WTC11 (cell line): ENCODE measurements at regions not wholly inside any gene's neighbourhood (a gene's known extent, or its start where the extent isn't known, plus 50 kb on each side); places are given as distances from the start of the nearest gene placed in this dataset.

Experiments
- ATAC-seq: fragments of 200-7000 bp; cut with Tn5 transposase; 2 replicates; pipeline ENCODE4 v1.10.0; 2021; ENCODE audit warnings: mild to moderate bottlenecking, moderate library complexity
- CTCF ChIA-PET: fragments of 300-600 bp; sonication (Branson Sonifier 250); formaldehyde crosslinking; loops from one replicate; lab custom pipeline; 2021; ENCODE audit warnings: antibody characterized with exemption; lab: Charles Lee
- POLR2A ChIA-PET: fragments of 350-600 bp; sonication (Branson Sonifier 250); formaldehyde crosslinking; loops from one replicate; lab custom pipeline; 2021; ENCODE audit warnings: antibody characterized with exemption; lab: Charles Lee
- DNase-seq: peaks from one replicate; pipeline ENCODE4 v3.0.0; 2021; ENCODE audit warnings: low spot score
- H3K27ac Mint-ChIP-seq: 2 replicates; pipeline ENCODE4 v1.8.0; 2021; ENCODE audit warnings: mixed read lengths
- H3K27me3 Mint-ChIP-seq: 2 replicates; pipeline ENCODE4 v1.8.0; 2021; ENCODE audit warnings: low read depth, mild to moderate bottlenecking, moderate library complexity, mixed read lengths
- H3K36me3 Mint-ChIP-seq: 2 replicates; pipeline ENCODE4 v1.8.0; 2021; ENCODE audit warnings: mixed read lengths
- H3K4me1 Mint-ChIP-seq: 2 replicates; pipeline ENCODE4 v1.8.0; 2022; ENCODE audit warnings: mixed read lengths
- H3K4me3 Mint-ChIP-seq: 2 replicates; pipeline ENCODE4 v1.8.0; 2021; ENCODE audit warnings: mild to moderate bottlenecking, moderate library complexity, mixed read lengths
- H3K9me3 Mint-ChIP-seq: 2 replicates; pipeline ENCODE4 v1.8.0; 2021; ENCODE audit warnings: mixed read lengths
- AFF4 ChIP-seq: sonication (generic); formaldehyde crosslinking; IDR thresholded peaks from 2 replicates; pipeline ENCODE4 v1.8.1; 2023; ENCODE audit warnings: mild to moderate bottlenecking, missing genetic modification reagents, borderline replicate concordance
- E2F5 ChIP-seq: sonication (generic); formaldehyde crosslinking; IDR thresholded peaks from 2 replicates; pipeline ENCODE4 v1.8.1; 2022; ENCODE audit warnings: mild to moderate bottlenecking, moderate library complexity, missing genetic modification reagents
- EMX1 ChIP-seq: fragments of 250-450 bp; sonication (Bioruptor Pico); IDR thresholded peaks from 2 replicates; pipeline ENCODE4 v1.8.0; 2021; ENCODE audit warnings: mild to moderate bottlenecking
- FOXP1 ChIP-seq: sonication (generic); formaldehyde crosslinking; IDR thresholded peaks from 2 replicates; pipeline ENCODE4 v1.8.0; 2022; ENCODE audit warnings: missing genetic modification reagents, mild to moderate bottlenecking, moderate library complexity, borderline replicate concordance
- IRF2 ChIP-seq: sonication (generic); formaldehyde crosslinking; IDR thresholded peaks from 2 replicates; pipeline ENCODE4 v1.8.0; 2022; ENCODE audit warnings: low read depth, missing genetic modification reagents, borderline replicate concordance
- NFE2L1 ChIP-seq: sonication (generic); formaldehyde crosslinking; IDR thresholded peaks from 2 replicates; pipeline ENCODE4 v1.8.1; 2023; ENCODE audit warnings: missing genetic modification reagents
- NR1H2 ChIP-seq: sonication (generic); formaldehyde crosslinking; IDR thresholded peaks from 2 replicates; pipeline ENCODE4 v1.9.0; 2021; ENCODE audit warnings: mild to moderate bottlenecking, moderate library complexity, missing genetic modification reagents
- PRRX2 ChIP-seq: fragments of 250-450 bp; sonication (Bioruptor Pico); IDR thresholded peaks from 2 replicates; pipeline ENCODE4 v1.8.0; 2021; ENCODE audit warnings: mild to moderate bottlenecking
- SMAD4 ChIP-seq: sonication (generic); formaldehyde crosslinking; IDR thresholded peaks from 2 replicates; pipeline ENCODE4 v1.8.0; 2022; ENCODE audit warnings: mild to moderate bottlenecking, missing genetic modification reagents
- TEAD1 ChIP-seq: sonication (generic); formaldehyde crosslinking; IDR thresholded peaks from 2 replicates; pipeline ENCODE4 v1.8.0; 2022; ENCODE audit warnings: mild to moderate bottlenecking, missing genetic modification reagents
- TEAD4 ChIP-seq: sonication (generic); formaldehyde crosslinking; IDR thresholded peaks from 2 replicates; pipeline ENCODE4 v1.8.0; 2022; ENCODE audit warnings: mild to moderate bottlenecking, missing genetic modification reagents
- ZMAT4 ChIP-seq: fragments of 250-450 bp; sonication (Bioruptor Pico); IDR thresholded peaks from 2 replicates; pipeline ENCODE4 v1.9.0; 2021; ENCODE audit warnings: mild to moderate bottlenecking
- ZNF416 ChIP-seq: fragments of 250-450 bp; sonication (Bioruptor Pico); IDR thresholded peaks from 2 replicates; pipeline ENCODE4 v1.9.0; 2021; ENCODE audit warnings: mild to moderate bottlenecking, inconsistent platforms
- ZNF532 ChIP-seq: fragments of 250-450 bp; sonication (Bioruptor Pico); IDR thresholded peaks from 2 replicates; pipeline ENCODE4 v1.9.0; 2021; ENCODE audit warnings: mild to moderate bottlenecking, borderline replicate concordance
- TF ChIP-seq, protein P1 (sequence below): sonication (generic); formaldehyde crosslinking; conservative IDR thresholded peaks from 2 replicates; pipeline ENCODE4 v1.8.1; 2022; ENCODE audit warnings: mild to moderate bottlenecking, missing genetic modification reagents
- TF ChIP-seq, protein P2 (sequence below): sonication (generic); formaldehyde crosslinking; IDR thresholded peaks from 2 replicates; pipeline ENCODE4 v1.8.0; 2022; ENCODE audit warnings: mild to moderate bottlenecking, missing genetic modification reagents
- TF ChIP-seq, protein P3 (sequence below): fragments of 250-450 bp; sonication (Bioruptor Pico); IDR thresholded peaks from 2 replicates; pipeline ENCODE4 v1.9.0; 2021; ENCODE audit warnings: moderate library complexity, mild to moderate bottlenecking, inconsistent platforms, borderline replicate concordance
- TF ChIP-seq, protein P4 (sequence below): fragments of 200-600 bp; IDR thresholded peaks from 2 replicates; pipeline ENCODE4 v1.8.0; 2022; ENCODE audit warnings: antibody characterized with exemption
- TF ChIP-seq, protein P5 (sequence below): sonication (generic); formaldehyde crosslinking; IDR thresholded peaks from 2 replicates; pipeline ENCODE4 v1.8.1; 2023; ENCODE audit warnings: mild to moderate bottlenecking, missing genetic modification reagents

GRCh38 chr12:83322809-83323208, 636.1 kb downstream of the TMTC2 start:
- H3K9me3 Mint-ChIP-seq: no peaks in the 10 kb centered on the region
- POLR2A ChIA-PET: no interaction called here
- no peak overlapping the region for H3K4me3 Mint-ChIP-seq
- CTCF ChIA-PET: no interaction called here
- no peaks in the 10 kb centered on the region for H3K36me3 Mint-ChIP-seq
- H3K4me1 Mint-ChIP-seq: no peaks in the 10 kb centered on the region
- H3K27me3 Mint-ChIP-seq: no peaks in the 10 kb centered on the region
- ATAC-seq (no peak), DNase-seq (no peak)
- no peak for TF ChIP-seq E2F5
- TF ChIP-seq, protein P1, sequence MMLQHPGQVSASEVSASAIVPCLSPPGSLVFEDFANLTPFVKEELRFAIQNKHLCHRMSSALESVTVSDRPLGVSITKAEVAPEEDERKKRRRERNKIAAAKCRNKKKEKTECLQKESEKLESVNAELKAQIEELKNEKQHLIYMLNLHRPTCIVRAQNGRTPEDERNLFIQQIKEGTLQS (CRISPR knock-in tag): no peak
- no peak for TF ChIP-seq PRRX2 (CRISPR knock-in tag)
- TF ChIP-seq ZNF416 (CRISPR knock-in tag): no peak
- TF ChIP-seq, protein P2, sequence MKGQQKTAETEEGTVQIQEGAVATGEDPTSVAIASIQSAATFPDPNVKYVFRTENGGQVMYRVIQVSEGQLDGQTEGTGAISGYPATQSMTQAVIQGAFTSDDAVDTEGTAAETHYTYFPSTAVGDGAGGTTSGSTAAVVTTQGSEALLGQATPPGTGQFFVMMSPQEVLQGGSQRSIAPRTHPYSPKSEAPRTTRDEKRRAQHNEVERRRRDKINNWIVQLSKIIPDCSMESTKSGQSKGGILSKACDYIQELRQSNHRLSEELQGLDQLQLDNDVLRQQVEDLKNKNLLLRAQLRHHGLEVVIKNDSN: no peak
- TF ChIP-seq, protein P3, sequence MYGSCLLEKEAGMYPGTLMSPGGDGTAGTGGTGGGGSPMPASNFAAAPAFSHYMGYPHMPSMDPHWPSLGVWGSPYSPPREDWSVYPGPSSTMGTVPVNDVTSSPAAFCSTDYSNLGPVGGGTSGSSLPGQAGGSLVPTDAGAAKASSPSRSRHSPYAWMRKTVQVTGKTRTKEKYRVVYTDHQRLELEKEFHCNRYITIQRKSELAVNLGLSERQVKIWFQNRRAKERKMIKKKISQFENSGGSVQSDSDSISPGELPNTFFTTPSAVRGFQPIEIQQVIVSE (CRISPR knock-in tag): no peak
- TF ChIP-seq, protein P4, sequence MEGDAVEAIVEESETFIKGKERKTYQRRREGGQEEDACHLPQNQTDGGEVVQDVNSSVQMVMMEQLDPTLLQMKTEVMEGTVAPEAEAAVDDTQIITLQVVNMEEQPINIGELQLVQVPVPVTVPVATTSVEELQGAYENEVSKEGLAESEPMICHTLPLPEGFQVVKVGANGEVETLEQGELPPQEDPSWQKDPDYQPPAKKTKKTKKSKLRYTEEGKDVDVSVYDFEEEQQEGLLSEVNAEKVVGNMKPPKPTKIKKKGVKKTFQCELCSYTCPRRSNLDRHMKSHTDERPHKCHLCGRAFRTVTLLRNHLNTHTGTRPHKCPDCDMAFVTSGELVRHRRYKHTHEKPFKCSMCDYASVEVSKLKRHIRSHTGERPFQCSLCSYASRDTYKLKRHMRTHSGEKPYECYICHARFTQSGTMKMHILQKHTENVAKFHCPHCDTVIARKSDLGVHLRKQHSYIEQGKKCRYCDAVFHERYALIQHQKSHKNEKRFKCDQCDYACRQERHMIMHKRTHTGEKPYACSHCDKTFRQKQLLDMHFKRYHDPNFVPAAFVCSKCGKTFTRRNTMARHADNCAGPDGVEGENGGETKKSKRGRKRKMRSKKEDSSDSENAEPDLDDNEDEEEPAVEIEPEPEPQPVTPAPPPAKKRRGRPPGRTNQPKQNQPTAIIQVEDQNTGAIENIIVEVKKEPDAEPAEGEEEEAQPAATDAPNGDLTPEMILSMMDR: no peak
- no peak for TF ChIP-seq NFE2L1 (CRISPR knock-in tag)
- no peak overlapping the region for H3K27ac Mint-ChIP-seq

DNA sequence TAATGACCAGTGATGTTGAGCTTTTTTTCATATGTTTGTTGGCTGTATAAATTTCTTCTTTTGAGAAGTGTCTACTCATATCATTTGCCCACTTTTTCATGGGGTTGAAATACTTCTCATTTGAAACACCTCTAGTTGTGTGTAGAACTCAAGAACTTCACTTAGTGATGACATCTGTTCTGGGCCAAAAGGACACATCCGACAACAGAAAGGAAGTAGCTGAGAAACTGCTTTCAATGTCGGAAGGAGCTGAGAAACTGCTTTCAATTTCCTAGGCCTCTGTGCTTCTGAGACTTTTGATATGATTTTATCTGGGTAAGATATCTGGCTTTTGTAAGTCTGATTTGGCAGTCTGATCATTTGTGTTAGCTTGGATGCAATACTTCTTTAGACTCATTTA, 635.3 kb downstream of the TMTC2 start:
- H3K27ac Mint-ChIP-seq: no peak overlapping the region
- CTCF ChIA-PET: no interaction called here
- H3K4me1 Mint-ChIP-seq: no peaks in the 10 kb centered on the region
- TF ChIP-seq ZMAT4 (CRISPR knock-in tag) (no peak), TEAD1 (CRISPR knock-in tag) (no peak), NR1H2 (CRISPR knock-in tag) (no peak), EMX1 (CRISPR knock-in tag) (no peak), TEAD4 (no peak), IRF2 (CRISPR knock-in tag) (no peak), FOXP1 (CRISPR knock-in tag) (no peak), AFF4 (no peak), SMAD4 (CRISPR knock-in tag) (no peak), ZNF532 (CRISPR knock-in tag) (no peak)
- TF ChIP-seq, protein P5, sequence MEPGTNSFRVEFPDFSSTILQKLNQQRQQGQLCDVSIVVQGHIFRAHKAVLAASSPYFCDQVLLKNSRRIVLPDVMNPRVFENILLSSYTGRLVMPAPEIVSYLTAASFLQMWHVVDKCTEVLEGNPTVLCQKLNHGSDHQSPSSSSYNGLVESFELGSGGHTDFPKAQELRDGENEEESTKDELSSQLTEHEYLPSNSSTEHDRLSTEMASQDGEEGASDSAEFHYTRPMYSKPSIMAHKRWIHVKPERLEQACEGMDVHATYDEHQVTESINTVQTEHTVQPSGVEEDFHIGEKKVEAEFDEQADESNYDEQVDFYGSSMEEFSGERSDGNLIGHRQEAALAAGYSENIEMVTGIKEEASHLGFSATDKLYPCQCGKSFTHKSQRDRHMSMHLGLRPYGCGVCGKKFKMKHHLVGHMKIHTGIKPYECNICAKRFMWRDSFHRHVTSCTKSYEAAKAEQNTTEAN (CRISPR knock-in tag): no peak

More for the DNA sequence above, 635.3 kb downstream of the TMTC2 start:
- POLR2A ChIA-PET: no interaction called here
- H3K36me3 Mint-ChIP-seq: no peaks in the 10 kb centered on the region
- no peaks in the 10 kb centered on the region for H3K27me3 Mint-ChIP-seq
- ATAC-seq (no peak), DNase-seq (no peak)
- no peak overlapping the region for H3K4me3 Mint-ChIP-seq
- H3K9me3 Mint-ChIP-seq: no peaks in the 10 kb centered on the region
